ENCODE measurements at regions not wholly inside any gene's neighbourhood (a gene's known extent, or its start where the extent isn't known, plus 50 kb on each side); places are given as distances from the start of the nearest gene placed in this dataset.

DNA sequence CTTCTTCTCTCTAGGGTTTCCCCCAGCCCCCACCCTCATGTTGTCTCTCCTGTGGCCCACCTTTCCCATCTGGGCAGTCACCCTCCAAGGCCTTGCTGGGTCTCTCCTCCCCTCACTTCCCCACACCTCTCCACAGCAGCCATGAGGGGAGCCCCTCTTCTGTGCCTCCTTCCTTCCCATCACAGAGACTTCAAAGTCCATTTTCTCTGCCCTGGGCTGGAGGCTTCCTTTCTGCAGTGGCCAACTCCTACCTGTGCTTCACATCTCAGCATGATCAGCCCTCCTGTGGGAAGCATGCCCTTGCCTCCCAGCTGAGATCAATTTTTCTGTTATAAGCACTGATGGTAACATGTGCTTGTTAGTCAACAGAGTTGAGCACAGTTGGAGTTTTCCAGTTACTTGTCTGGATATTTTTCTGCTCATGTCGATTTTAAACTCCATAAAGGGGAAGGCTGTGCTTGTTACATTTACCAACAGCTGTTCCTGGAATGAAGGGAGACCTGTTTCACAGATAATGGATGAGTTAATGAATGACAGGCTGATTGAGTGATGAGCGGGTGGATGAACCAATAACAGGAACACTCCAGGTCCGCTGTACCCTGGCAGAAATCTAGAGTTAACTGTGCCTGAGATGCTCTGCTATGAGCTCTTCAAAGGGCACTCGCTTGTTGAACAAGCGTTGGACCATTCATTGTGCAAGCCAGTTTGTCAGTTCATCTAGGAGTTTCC, 71.4 kb upstream of the PRSS58 start:
- ATAC-seq (replicated peaks in 1 of 4) (no peak), DNase-seq (no peak)
- Mint-ChIP-seq H3K27me3 (peaks cover 22 to 25% of the 10 kb centered on the region in 2 donors), H3K4me1 (peaks cover 8 to 11% (median 10%) of the 10 kb centered on the region in 3 donors), H3K36me3 (no peaks in the 10 kb centered on the region), H3K4me3 (peak overlapping the region in 1 of 3 donors; percentile 27), H3K9me3 (no peaks in the 10 kb centered on the region), H3K27ac (no peak overlapping the region)
- ChIA-PET CTCF (no interaction called here), POLR2A (no interaction called here)
- Histone ChIP-seq H3K4me3 (ENCODE audit: control insufficient read depth in 1 of 2, extremely low read depth in 1 of 2, low read length in 1 of 2) (no peak overlapping the region), H3K4me1 (ENCODE audit: control insufficient read depth in 1 of 2, extremely low read depth in 1 of 2, insufficient read depth in 2 of 2, low read length in 2 of 2) (no peaks in the 10 kb centered on the region), H3K27ac (ENCODE audit: low read length) (no peak overlapping the region), H3K27me3 (replicated peaks in 1 of 2; ENCODE audit: control insufficient read depth in 2 of 2, extremely low read depth in 1 of 2, insufficient read depth in 2 of 2, low read length in 1 of 2) (peaks cover 0 to 22% of the 10 kb centered on the region in 2 experiments), H3K36me3 (ENCODE audit: control insufficient read depth in 2 of 2, extremely low read depth in 1 of 2, insufficient read depth in 1 of 2, low read length in 1 of 2) (no peaks in the 10 kb centered on the region), H3K9me3 (no peaks in the 10 kb centered on the region)
- WGBS (ENCODE audit: insufficient coverage) = 100% methylated on average over 2 of the region's 5 CpGs

DNA sequence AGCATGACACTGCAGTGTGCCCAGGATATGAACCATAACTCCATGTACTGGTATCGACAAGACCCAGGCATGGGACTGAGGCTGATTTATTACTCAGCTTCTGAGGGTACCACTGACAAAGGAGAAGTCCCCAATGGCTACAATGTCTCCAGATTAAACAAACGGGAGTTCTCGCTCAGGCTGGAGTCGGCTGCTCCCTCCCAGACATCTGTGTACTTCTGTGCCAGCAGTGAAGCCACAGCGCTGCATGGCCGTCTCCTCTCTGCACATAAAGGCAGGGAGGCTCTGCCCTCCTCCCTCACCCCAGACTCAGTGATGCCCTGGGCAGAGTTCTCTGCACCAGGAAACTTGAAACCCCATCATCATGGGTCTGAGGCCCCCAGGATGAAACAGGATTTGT, 70.7 kb upstream of the PRSS58 start:
- H3K36me3 ChIP-seq (ENCODE audit: control insufficient read depth in 2 of 2, extremely low read depth in 1 of 2, insufficient read depth in 1 of 2, low read length in 1 of 2) = no peaks in the 10 kb centered on the region
- H3K4me3 ChIP-seq (ENCODE audit: control insufficient read depth in 1 of 2, extremely low read depth in 1 of 2, low read length in 1 of 2) = no peak overlapping the region
- Mint-ChIP-seq H3K4me3 (peak overlapping the region; percentile 37 to 61 (median 52)), H3K9me3 (no peaks in the 10 kb centered on the region), H3K27ac (peak overlapping the region in 1 of 2 donors; percentile 23), H3K36me3 (no peaks in the 10 kb centered on the region), H3K27me3 (peaks cover 22 to 25% of the 10 kb centered on the region in 2 donors), H3K4me1 (peaks cover 13 to 18% (median 17%) of the 10 kb centered on the region in 3 donors)
- CTCF ChIA-PET = no interaction called here
- 51% methylated on average over 5 of the region's 6 CpGs for WGBS (ENCODE audit: insufficient coverage)
- ATAC-seq (replicated peaks in 1 of 4) (no peak), DNase-seq (no peak)
- peaks cover 0 to 6% of the 10 kb centered on the region in 2 experiments for H3K4me1 ChIP-seq (ENCODE audit: control insufficient read depth in 1 of 2, extremely low read depth in 1 of 2, insufficient read depth in 2 of 2, low read length in 2 of 2)
- no peak overlapping the region for H3K27ac ChIP-seq (ENCODE audit: low read length)
- peaks cover 0 to 22% of the 10 kb centered on the region in 2 experiments for H3K27me3 ChIP-seq (replicated peaks in 1 of 2; ENCODE audit: control insufficient read depth in 2 of 2, extremely low read depth in 1 of 2, insufficient read depth in 2 of 2, low read length in 1 of 2)
- POLR2A ChIA-PET = no interaction called here
- H3K9me3 ChIP-seq = no peaks in the 10 kb centered on the region

DNA sequence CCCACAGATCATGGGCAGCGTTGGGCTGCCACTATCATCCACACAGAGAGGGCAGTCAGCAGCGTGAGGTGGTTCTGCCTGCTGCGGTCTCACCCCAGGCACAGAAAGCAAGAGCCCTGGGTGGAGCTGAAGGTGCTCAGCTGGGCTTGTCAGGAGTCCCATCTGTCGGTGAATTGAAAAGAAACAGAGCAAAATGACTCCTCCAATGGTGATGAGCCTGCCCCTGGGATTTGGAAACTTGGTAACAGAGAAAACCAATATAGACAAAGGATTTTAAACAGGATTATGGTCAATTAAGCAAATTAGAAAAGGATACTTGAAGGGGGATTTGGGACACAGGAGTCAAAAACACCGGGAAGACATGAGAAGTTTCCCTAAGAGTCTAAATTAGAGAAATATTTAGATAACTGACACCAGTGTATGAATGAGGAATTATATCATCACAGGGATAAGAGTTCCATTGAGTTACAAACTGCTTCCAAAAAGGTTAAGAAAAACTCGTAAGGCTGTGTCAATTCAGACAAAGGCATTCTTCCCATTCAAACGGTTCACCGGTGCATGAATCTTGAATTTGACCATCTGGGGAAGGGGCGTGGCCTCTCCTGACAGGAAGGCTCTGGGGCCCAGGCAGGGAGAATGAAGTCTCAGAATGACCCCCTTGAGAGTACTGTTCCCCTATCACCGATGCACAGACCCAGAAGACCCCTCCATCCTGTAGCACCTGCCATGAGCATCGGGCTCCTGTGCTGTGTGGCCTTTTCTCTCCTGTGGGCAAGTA, 70.0 kb upstream of the PRSS58 start:
- Histone ChIP-seq H3K4me1 (ENCODE audit: control insufficient read depth in 1 of 2, extremely low read depth in 1 of 2, insufficient read depth in 2 of 2, low read length in 2 of 2) (peaks cover 0 to 6% of the 10 kb centered on the region in 2 experiments), H3K9me3 (no peaks in the 10 kb centered on the region), H3K27me3 (replicated peaks in 1 of 2; ENCODE audit: control insufficient read depth in 2 of 2, extremely low read depth in 1 of 2, insufficient read depth in 2 of 2, low read length in 1 of 2) (peaks cover 0 to 22% of the 10 kb centered on the region in 2 experiments), H3K27ac (ENCODE audit: low read length) (no peak overlapping the region), H3K4me3 (ENCODE audit: control insufficient read depth in 1 of 2, extremely low read depth in 1 of 2, low read length in 1 of 2) (no peak overlapping the region), H3K36me3 (ENCODE audit: control insufficient read depth in 2 of 2, extremely low read depth in 1 of 2, insufficient read depth in 1 of 2, low read length in 1 of 2) (no peaks in the 10 kb centered on the region)
- peaks cover 20 to 25% of the 10 kb centered on the region in 2 donors for H3K27me3 Mint-ChIP-seq
- H3K4me3 Mint-ChIP-seq = peak overlapping the region; percentile 37 to 61 (median 52)
- ATAC-seq (replicated peaks in 1 of 4) (no peak), DNase-seq (no peak)
- no peaks in the 10 kb centered on the region for H3K36me3 Mint-ChIP-seq
- 46% methylated on average over 6 of the region's 11 CpGs for WGBS (ENCODE audit: insufficient coverage)
- no peaks in the 10 kb centered on the region for H3K9me3 Mint-ChIP-seq
- ChIA-PET CTCF (no interaction called here), POLR2A (no interaction called here)
- H3K27ac Mint-ChIP-seq = peak overlapping the region; percentile 58 to 91
- peaks cover 15 to 24% (median 19%) of the 10 kb centered on the region in 3 donors for H3K4me1 Mint-ChIP-seq

DNA sequence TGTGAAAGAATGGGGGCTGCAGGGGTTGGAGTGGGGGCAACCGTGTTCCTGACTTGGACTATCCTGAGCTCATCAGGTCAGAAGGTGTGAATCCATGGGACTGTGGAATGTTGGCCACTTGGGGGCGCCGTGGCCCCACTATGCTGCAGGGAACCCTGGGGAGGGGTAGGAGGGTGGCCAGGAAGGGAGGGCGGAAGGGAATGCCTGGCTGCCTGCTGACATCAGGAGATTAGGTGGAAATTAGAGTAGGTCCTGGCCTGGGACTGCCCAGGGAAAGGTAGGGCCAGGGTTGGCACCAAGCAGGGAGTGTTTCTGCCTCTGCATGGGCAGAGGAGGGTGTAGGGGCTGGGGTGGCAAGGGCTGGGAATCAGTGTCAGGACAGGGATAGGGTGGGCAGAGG, 65.8 kb upstream of the PRSS58 start:
- Histone ChIP-seq H3K9me3 (no peaks in the 10 kb centered on the region), H3K4me1 (ENCODE audit: control insufficient read depth in 1 of 2, extremely low read depth in 1 of 2, insufficient read depth in 2 of 2, low read length in 2 of 2) (peaks cover 3 to 22% of the 10 kb centered on the region in 2 experiments), H3K27ac (ENCODE audit: low read length) (no peak overlapping the region), H3K36me3 (ENCODE audit: control insufficient read depth in 2 of 2, extremely low read depth in 1 of 2, insufficient read depth in 1 of 2, low read length in 1 of 2) (no peaks in the 10 kb centered on the region), H3K27me3 (replicated peaks in 1 of 2; ENCODE audit: control insufficient read depth in 2 of 2, extremely low read depth in 1 of 2, insufficient read depth in 2 of 2, low read length in 1 of 2) (peaks cover 0 to 17% of the 10 kb centered on the region in 2 experiments), H3K4me3 (ENCODE audit: control insufficient read depth in 1 of 2, extremely low read depth in 1 of 2, low read length in 1 of 2) (no peak overlapping the region)
- DNase-seq (peak in 22 of 35 experiments; percentile 13 to 65 (median 33)), ATAC-seq (replicated peaks in 1 of 4) (peak; percentile 40 to 55 (median 46))
- H3K27me3 Mint-ChIP-seq = peaks cover 14% of the 10 kb centered on the region in 2 donors
- H3K27ac Mint-ChIP-seq = peak overlapping the region; percentile 77 to 80
- POLR2A ChIA-PET = interaction anchor here in 1 of 2 donors (0.6 kb wide), 1 partner anchor 39 kb away, joined by 3 read pairs; no protein-coding TSS in a partner anchor
- H3K4me3 Mint-ChIP-seq = peak overlapping the region in 1 of 3 donors; percentile 42
- H3K4me1 Mint-ChIP-seq = peaks cover 22 to 43% (median 27%) of the 10 kb centered on the region in 3 donors
- 13% methylated on average over 4 of the region's 4 CpGs for WGBS (ENCODE audit: insufficient coverage)
- CTCF ChIA-PET = interaction anchor here in 1 of 2 donors (0.7 to 3.4 kb wide), 5 partner anchors 20 to 892 kb away, joined by 3 to 17 read pairs (median 3); no protein-coding TSS in a partner anchor
- H3K36me3 Mint-ChIP-seq = no peaks in the 10 kb centered on the region
- H3K9me3 Mint-ChIP-seq = no peaks in the 10 kb centered on the region

DNA sequence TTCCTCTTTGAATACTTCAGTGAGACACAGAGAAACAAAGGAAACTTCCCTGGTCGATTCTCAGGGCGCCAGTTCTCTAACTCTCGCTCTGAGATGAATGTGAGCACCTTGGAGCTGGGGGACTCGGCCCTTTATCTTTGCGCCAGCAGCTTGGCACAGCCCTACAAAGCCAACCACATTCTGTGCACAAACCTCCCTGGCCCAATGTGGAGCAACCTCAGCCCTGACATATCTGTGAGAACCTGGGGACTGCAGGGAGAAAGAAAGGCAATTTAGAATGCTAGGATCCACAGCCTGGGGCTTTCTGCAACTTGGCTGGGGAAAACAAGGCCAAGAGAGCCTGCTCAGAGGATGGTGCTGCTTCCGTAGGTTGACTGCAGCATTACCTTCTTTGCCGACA, 63.5 kb upstream of the PRSS58 start:
- Histone ChIP-seq H3K4me1 (ENCODE audit: control insufficient read depth in 1 of 2, extremely low read depth in 1 of 2, insufficient read depth in 2 of 2, low read length in 2 of 2) (peaks cover 3 to 22% of the 10 kb centered on the region in 2 experiments), H3K27me3 (replicated peaks in 1 of 2; ENCODE audit: control insufficient read depth in 2 of 2, extremely low read depth in 1 of 2, insufficient read depth in 2 of 2, low read length in 1 of 2) (peaks cover 0 to 11% of the 10 kb centered on the region in 2 experiments), H3K4me3 (ENCODE audit: control insufficient read depth in 1 of 2, extremely low read depth in 1 of 2, low read length in 1 of 2) (peak overlapping the region in 1 of 2 donors; percentile 41), H3K36me3 (ENCODE audit: control insufficient read depth in 2 of 2, extremely low read depth in 1 of 2, insufficient read depth in 1 of 2, low read length in 1 of 2) (no peaks in the 10 kb centered on the region), H3K27ac (ENCODE audit: low read length) (peak overlapping the region; percentile 47), H3K9me3 (no peaks in the 10 kb centered on the region)
- H3K36me3 Mint-ChIP-seq = no peaks in the 10 kb centered on the region
- H3K27ac Mint-ChIP-seq = peak overlapping the region; percentile 80 to 91
- H3K27me3 Mint-ChIP-seq = peaks cover 12 to 19% of the 10 kb centered on the region in 2 donors
- no peaks in the 10 kb centered on the region for H3K9me3 Mint-ChIP-seq
- POLR2A ChIA-PET = interaction anchor here in 1 of 2 donors (1.1 kb wide), 2 partner anchors 467 to 487 kb away, joined by 3 to 4 read pairs; no protein-coding TSS in a partner anchor
- no peak for ATAC-seq (replicated peaks in 1 of 4)
- H3K4me1 Mint-ChIP-seq = peaks cover 20 to 37% (median 20%) of the 10 kb centered on the region in 3 donors
- CTCF ChIA-PET = interaction anchor here in 1 of 2 donors (0.6 to 1.2 kb wide), 2 partner anchors 17 to 25 kb away, joined by 3 to 9 read pairs; no protein-coding TSS in a partner anchor
- 38% methylated on average over 5 of the region's 7 CpGs for WGBS (ENCODE audit: insufficient coverage)
- DNase-seq = no peak
- H3K4me3 Mint-ChIP-seq = peak overlapping the region; percentile 64 to 72 (median 68)

DNA sequence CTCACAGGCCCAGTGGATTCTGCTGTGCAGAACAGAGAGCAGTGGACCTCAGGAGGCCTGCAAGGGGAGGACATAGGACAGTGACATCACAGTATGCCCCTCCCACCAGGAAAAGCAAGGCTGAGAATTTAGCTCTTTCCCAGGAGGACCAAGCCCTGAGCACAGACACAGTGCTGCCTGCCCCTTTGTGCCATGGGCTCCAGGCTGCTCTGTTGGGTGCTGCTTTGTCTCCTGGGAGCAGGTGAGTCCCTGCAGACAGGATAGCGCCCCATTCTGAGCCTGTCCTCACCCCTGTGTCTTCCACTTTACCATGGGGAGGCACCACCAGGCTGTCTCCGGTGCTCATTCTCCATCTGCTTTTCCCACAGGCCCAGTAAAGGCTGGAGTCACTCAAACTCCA, 63.0 kb upstream of the PRSS58 start:
- H3K36me3 Mint-ChIP-seq = no peaks in the 10 kb centered on the region
- H3K9me3 Mint-ChIP-seq = no peaks in the 10 kb centered on the region
- Histone ChIP-seq H3K36me3 (ENCODE audit: control insufficient read depth in 2 of 2, extremely low read depth in 1 of 2, insufficient read depth in 1 of 2, low read length in 1 of 2) (no peaks in the 10 kb centered on the region), H3K9me3 (no peaks in the 10 kb centered on the region), H3K27ac (ENCODE audit: low read length) (peak overlapping the region; percentile 47), H3K4me3 (ENCODE audit: control insufficient read depth in 1 of 2, extremely low read depth in 1 of 2, low read length in 1 of 2) (peak overlapping the region in 1 of 2 donors; percentile 41), H3K4me1 (ENCODE audit: control insufficient read depth in 1 of 2, extremely low read depth in 1 of 2, insufficient read depth in 2 of 2, low read length in 2 of 2) (peaks cover 3 to 22% of the 10 kb centered on the region in 2 experiments), H3K27me3 (replicated peaks in 1 of 2; ENCODE audit: control insufficient read depth in 2 of 2, extremely low read depth in 1 of 2, insufficient read depth in 2 of 2, low read length in 1 of 2) (peaks cover 0 to 11% of the 10 kb centered on the region in 2 experiments)
- ChIA-PET POLR2A (interaction anchor here in 1 of 2 donors (1.1 kb wide), 2 partner anchors 468 to 487 kb away, joined by 3 to 4 read pairs; no protein-coding TSS in a partner anchor), CTCF (interaction anchor here (0.5 to 1.6 kb wide), 4 partner anchors 16 to 894 kb away, joined by 3 to 9 read pairs (median 4); no protein-coding TSS in a partner anchor)
- peak overlapping the region; percentile 80 to 91 for H3K27ac Mint-ChIP-seq
- 69% methylated on average over 2 of the region's 2 CpGs for WGBS (ENCODE audit: insufficient coverage)
- peak overlapping the region; percentile 64 to 72 (median 68) for H3K4me3 Mint-ChIP-seq
- H3K4me1 Mint-ChIP-seq = peaks cover 20 to 37% (median 20%) of the 10 kb centered on the region in 3 donors
- DNase-seq (no peak), ATAC-seq (replicated peaks in 1 of 4) (peak in 1 of 4 experiments; percentile 11)
- peaks cover 12 to 19% of the 10 kb centered on the region in 2 donors for H3K27me3 Mint-ChIP-seq

Data from T-cell (primary cell).